Nephron progenitor cell (in vitro differentiated cells): ENCODE measurements at regions not wholly inside any gene's neighbourhood (a gene's known extent, or its start where the extent isn't known, plus 50 kb on each side); places are given as distances from the start of the nearest gene placed in this dataset.

Source experiments
- DNase-seq: peaks from one replicate; pipeline ENCODE4 v3.0.0; 2021
- H3K27ac Mint-ChIP-seq: 2 replicates; pipeline ENCODE4 v1.8.0; 2021; ENCODE audit warnings: mild to moderate bottlenecking, moderate library complexity, mixed read lengths
- H3K27me3 Mint-ChIP-seq: 2 replicates; pipeline ENCODE4 v1.8.0; 2021; ENCODE audit warnings: mild to moderate bottlenecking, low read depth, mixed read lengths; ENCODE audit not compliant: poor library complexity
- H3K36me3 Mint-ChIP-seq: 2 replicates; pipeline ENCODE4 v1.8.0; 2021; ENCODE audit warnings: low read depth, mixed read lengths
- H3K4me1 Mint-ChIP-seq: 2 replicates; pipeline ENCODE4 v1.8.0; 2021; ENCODE audit warnings: mixed read lengths
- H3K4me3 Mint-ChIP-seq: 2 replicates; pipeline ENCODE4 v1.8.0; 2021; ENCODE audit warnings: mild to moderate bottlenecking, moderate library complexity, mixed read lengths
- H3K9me3 Mint-ChIP-seq: 2 replicates; pipeline ENCODE4 v1.8.0; 2021; ENCODE audit warnings: mild to moderate bottlenecking, moderate library complexity, mixed read lengths
- CTCF ChIP-seq: fragments of 200-600 bp; sonication (generic); IDR thresholded peaks from 2 replicates; pipeline ENCODE4 v1.5.0; 2021; ENCODE audit warnings: antibody characterized with exemption

GRCh38 chr9:101993771-101994170 lies 255.3 kb upstream of the GRIN3A start:
- Mint-ChIP-seq H3K9me3 (no peaks in the 10 kb centered on the region), H3K27me3 (no peaks in the 10 kb centered on the region), H3K4me3 (no peak overlapping the region), H3K4me1 (no peaks in the 10 kb centered on the region), H3K36me3 (no peaks in the 10 kb centered on the region), H3K27ac (no peak overlapping the region)
- no peak for TF ChIP-seq CTCF
- no peak for DNase-seq

DNA sequence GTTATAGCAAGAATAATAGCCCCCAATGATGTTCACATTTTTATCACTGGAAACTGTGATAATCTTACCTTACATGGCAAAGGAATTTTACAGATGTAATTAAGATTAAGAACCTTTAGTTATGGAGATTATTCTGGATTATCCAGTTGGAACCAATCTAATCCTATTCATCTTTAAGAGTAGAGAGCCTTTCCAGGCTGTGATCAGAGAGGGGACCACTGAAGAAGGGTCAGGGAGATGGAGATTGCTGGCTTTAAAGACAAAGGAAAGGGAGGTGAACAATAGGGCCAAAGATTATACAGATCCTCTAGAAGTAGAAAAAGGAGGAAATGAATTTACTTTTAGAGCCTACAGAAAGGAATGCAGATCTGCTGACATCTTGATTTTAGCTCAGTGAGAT lies 253.5 kb upstream of the GRIN3A start:
- DNase-seq: no peak
- Mint-ChIP-seq H3K4me1 (no peaks in the 10 kb centered on the region), H3K27me3 (no peaks in the 10 kb centered on the region), H3K27ac (no peak overlapping the region), H3K4me3 (no peak overlapping the region), H3K9me3 (no peaks in the 10 kb centered on the region), H3K36me3 (no peaks in the 10 kb centered on the region)
- no peak for TF ChIP-seq CTCF

DNA sequence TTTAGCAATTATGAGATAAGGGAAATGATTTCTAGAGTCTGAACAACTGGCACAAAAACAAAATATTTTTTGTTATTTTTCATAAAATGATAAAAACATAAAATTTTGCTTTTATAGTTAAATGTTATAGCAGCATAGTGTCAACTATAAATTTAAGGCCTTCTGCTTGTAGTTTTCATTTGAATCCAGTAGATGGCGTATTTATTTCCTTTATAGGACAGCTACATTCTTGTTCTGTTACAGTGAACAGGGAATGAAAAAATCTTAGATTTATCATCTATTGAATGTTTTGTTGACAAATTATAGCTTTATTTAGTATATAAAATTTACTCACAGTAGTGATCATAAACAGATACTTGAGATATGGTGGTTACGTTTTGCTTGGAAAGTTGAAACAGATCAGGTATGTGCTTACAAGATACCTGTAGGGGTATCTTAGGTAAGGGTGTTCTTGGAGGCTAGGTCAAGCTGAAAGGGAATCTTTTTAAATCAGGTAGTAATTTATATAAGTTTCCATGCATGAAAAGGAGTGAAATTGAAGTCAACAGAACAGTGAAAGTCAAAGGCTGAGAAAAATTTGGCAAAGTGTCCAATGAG lies 239.3 kb upstream of the GRIN3A start:
- DNase-seq: no peak

GRCh38 chr9:101970609-101971008 lies 232.2 kb upstream of the GRIN3A start:
- H3K27ac Mint-ChIP-seq: peak overlapping the region; percentile 56
- H3K27me3 Mint-ChIP-seq: no peaks in the 10 kb centered on the region
- no peak for TF ChIP-seq CTCF
- H3K4me1 Mint-ChIP-seq: peaks cover 17% of the 10 kb centered on the region
- H3K4me3 Mint-ChIP-seq: no peak overlapping the region
- no peaks in the 10 kb centered on the region for H3K36me3 Mint-ChIP-seq
- H3K9me3 Mint-ChIP-seq: no peaks in the 10 kb centered on the region
- no peak for DNase-seq

More for the DNA sequence above, 239.3 kb upstream of the GRIN3A start:
- H3K4me3 Mint-ChIP-seq: no peak overlapping the region
- H3K36me3 Mint-ChIP-seq: no peaks in the 10 kb centered on the region
- peaks cover 15% of the 10 kb centered on the region for H3K4me1 Mint-ChIP-seq
- no peak overlapping the region for H3K27ac Mint-ChIP-seq
- TF ChIP-seq CTCF: peak; percentile 84
- H3K27me3 Mint-ChIP-seq: no peaks in the 10 kb centered on the region
- peaks cover 4% of the 10 kb centered on the region for H3K9me3 Mint-ChIP-seq

DNA sequence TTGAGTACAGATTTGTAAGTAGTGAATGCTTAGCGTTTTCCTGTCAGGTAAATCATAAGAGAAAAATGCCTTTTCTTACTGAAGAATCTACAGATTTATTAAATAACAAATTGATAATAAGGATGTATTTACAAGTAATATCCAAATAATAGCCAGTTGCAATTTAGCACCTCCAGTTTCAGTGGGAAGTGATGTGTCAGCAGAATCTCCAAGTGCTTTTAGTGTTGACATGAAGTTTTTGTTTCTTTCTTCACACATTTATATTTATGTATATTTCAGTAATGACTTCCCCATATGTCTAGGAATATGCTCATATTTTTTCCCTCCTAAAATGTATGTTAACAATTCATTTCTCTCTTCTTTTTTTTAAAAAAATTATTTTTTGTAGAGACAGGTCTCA lies 229.9 kb upstream of the GRIN3A start:
- Mint-ChIP-seq H3K4me3 (no peak overlapping the region), H3K36me3 (no peaks in the 10 kb centered on the region), H3K4me1 (peaks cover 17% of the 10 kb centered on the region), H3K9me3 (no peaks in the 10 kb centered on the region), H3K27me3 (no peaks in the 10 kb centered on the region), H3K27ac (no peak overlapping the region)
- DNase-seq: no peak
- TF ChIP-seq CTCF: no peak

DNA sequence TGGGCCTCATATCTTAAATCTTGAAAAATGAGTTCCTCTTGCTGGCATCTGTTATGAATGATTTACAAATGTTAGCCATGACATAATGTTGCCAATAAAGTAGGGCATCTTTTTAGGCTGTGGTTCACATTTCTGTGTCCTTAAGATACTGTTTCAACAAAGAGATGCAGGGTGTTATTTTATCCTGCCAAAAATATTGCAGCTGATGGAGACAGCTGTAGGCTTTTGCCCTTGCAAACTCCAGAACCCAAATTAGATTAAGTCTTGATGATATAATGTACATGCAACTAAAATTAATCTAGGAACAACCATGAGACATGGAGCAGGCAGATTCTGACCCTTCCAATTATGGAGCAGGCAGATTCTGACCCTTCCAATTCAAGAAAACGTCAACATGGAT lies 228.2 kb upstream of the GRIN3A start:
- Mint-ChIP-seq H3K4me1 (peaks cover 15% of the 10 kb centered on the region), H3K4me3 (no peak overlapping the region), H3K36me3 (no peaks in the 10 kb centered on the region), H3K9me3 (peaks cover 3% of the 10 kb centered on the region), H3K27ac (no peak overlapping the region), H3K27me3 (no peaks in the 10 kb centered on the region)
- no peak for DNase-seq
- TF ChIP-seq CTCF: no peak
